TTC549 (cell line): ENCODE measurements at regions not wholly inside any gene's neighbourhood (a gene's known extent, or its start where the extent isn't known, plus 50 kb on each side); places are given as distances from the start of the nearest gene placed in this dataset.
"Not testable (repeated sequence)": the region's sequence is repeated elsewhere in the genome, so short reads cannot be mapped to it uniquely, and the experiment has no call there.

Experiments
- FAIRE-seq: peaks from 2 replicates; lab custom pipeline; 2012; peaks lifted over from hg19 to GRCh38; lab: Jason Lieb, UNC

DNA sequence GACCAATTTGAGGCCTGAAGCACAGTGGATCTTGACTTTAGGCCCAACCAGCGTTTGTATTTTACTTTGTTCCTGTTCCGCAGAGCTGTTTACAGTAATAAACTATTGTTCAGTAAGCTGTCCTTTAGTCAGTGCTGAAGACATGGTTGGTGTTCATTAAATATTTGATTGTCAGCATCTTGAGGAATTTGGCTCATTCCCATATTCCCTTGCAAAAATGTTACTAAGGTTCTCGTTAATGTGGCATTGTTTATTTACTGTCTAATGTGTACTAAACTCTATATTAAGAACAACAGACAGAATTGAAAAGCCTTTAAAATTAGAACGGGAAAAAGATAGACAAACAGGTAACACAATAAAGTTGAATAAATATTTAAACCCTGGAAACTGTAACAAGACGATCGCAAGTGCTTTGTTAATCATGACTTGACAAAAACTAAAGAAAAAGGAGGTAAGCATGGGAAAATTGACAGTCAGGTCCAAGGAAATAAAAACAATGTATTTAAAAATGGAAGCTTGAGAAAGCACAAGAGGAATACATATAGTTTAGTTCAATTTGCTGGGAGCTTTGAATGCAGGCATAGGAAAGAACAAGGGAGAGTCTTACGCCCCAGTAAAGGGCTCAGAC is 1060.8 kb upstream of the CRIM1 start:
- no peak for FAIRE-seq

DNA sequence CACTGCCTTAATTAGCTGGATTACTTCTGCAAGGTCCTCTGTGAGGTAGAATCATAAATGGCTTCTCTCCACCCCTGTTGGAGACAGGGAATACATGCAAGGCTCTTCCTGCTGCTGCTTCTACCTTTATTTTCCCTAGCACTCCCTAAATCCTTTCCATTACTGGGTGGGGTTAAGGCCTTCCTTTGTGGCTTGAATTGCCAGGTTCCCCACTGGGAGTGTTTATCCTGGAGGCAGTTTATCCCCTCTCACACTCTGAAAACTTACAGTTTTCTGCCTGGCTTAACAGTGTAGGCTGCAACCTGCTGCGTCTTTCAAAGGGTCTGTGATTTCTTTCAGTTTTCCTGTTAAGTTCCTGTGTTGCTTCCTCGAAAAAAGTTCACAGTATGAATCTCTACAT is 1062.3 kb upstream of the CRIM1 start:
- FAIRE-seq = no peak

DNA sequence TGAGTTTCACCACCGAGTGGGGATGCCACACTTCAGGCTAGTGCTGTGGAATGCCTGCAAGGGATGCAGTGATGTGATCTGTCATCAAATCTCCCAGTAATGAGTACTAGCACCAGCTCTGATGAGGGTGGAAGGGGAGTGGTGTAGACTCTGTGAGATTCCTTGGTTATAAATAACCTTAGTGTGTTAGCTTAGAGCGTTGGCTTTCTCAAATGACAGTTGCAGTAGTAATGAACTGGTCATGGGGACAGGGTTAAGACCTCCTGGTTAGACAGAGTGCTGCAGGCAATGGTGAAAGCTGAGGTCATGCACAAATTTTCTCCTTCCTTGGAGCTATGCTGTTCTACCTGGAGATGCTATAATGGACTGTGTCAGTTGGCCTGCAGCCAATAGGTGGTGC is 1063.4 kb upstream of the CRIM1 start:
- no peak for FAIRE-seq

GRCh38 chr2:35281702-35282101 is 1073.9 kb upstream of the CRIM1 start:
- FAIRE-seq = no peak

DNA sequence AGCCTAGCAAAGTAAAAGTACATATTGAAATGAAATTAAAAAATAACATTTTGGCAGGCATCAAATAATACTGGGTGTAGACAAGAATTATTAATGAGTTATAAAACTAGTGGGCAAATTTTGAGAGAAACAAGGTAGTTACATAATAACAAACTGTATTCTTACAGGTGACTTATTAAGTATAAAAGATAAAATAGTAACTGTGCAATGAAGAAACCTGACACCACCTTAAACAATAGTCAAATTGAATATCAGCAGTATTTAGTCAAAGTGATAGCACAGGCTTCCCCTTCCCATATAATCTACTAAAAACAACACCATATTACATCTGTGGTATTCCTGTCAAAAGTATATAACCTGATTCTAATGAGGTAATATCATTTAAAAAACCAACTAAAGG is 1099.8 kb upstream of the CRIM1 start:
- no peak for FAIRE-seq

- FAIRE-seq = no peak
Measured at GRCh38 chr2:35251156-35251555, 1104.4 kb upstream of the CRIM1 start.

DNA sequence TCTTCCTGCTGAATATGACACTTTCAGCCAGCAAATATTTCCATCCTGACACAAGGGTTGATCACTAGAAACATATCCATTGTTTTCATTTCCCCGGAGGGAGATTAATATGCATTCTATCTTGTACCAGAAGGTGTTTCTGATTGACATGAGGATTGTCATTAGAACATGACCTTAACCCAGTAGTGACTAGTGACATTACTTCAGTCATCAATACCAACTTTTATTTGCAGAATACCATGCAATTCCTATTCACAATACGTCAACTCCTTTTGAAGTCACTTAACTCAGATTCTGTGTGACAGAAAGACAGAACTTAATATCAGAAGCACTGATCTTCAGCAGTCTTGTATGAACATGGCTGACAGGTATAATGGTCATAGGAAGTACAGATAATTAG is 1108.9 kb upstream of the CRIM1 start:
- no peak for FAIRE-seq

GRCh38 chr2:35228584-35228983 is 1127.0 kb upstream of the CRIM1 start:
- no peak for FAIRE-seq

DNA sequence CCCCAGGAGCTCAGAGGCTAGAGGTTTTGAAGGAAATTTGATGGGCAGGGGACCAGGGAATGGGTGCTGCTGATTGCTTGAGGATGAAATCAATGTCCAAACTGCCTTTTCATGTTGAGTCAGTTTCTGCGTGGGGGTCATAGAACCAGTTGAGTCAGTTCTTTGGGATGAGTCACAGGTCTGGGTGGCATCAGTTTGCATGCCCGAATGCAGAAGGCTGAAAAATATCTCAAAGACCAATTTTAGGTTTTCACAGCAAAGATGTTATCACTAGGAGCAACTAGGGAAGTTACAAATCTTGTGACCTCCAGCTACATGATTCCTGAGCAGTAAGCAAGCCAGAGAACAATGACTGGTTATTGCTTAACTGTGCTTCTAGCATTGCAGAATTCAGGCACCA is 1135.1 kb upstream of the CRIM1 start:
- no peak for FAIRE-seq

- no peak for FAIRE-seq
Measured at GRCh38 chr2:35204881-35205280, 1150.7 kb upstream of the CRIM1 start.

DNA sequence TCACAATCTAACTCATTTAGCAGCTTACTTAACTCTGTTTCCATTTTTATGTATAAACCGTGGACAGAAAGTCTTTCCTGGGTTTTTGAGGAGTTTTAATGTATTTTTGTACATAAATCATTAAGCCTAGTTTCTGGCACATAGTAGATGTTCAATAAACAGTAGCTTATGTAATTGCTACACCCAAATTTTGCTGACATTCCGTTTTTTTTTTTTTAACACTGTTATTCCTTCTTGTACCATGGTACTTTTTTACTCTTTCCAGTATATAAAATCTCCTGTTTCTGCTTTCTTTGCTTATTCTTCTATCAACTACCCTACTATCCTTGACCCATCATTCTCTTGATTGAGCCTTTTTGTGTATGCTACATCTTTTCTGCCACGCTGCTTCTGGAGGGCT is 1151.3 kb upstream of the CRIM1 start:
- no peak for FAIRE-seq

DNA sequence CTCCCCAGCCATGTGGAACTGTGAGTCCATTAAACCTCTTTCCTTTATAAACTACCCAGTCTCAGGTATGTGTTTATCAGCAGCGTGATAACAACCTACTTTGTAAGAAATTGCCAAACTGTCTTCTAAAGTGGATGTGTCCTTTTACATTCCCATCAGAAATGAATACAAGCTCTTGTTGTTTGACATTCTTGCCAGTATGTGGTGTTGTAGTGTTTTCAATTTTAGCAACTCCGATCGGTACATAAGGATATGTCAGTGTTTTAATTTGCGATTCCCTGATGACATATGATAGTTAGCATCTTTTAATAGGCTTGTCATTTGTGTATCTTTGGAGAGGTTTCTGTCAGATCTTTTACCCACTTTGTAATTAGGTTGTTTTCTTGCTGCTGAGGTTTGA is 1156.3 kb upstream of the CRIM1 start:
- no peak for FAIRE-seq

GRCh38 chr2:35185861-35186412 is 1169.6 kb upstream of the CRIM1 start:
- FAIRE-seq = no peak

DNA sequence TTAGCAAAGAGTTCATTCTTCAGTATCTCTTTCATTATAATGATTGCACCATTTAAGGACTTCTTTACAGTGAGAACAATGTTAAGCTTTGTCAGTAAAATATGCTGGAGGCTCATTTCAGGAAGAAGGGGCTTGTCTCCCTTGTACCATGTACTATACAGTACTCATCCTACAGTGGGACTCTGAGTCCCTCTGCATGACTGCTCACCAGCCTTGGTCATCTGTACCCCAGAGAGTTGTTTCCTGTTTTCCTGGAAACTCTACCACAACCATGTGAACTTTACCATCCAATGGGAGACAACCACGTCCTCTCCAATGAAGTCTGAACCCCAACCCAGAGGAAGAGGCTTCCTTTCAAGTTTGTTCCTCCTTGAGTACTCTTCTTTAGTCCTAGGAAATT is 1171.1 kb upstream of the CRIM1 start:
- FAIRE-seq = no peak

- not testable (repeated sequence) for FAIRE-seq
Measured at GRCh38 chr2:35176726-35177125, 1178.9 kb upstream of the CRIM1 start.

- FAIRE-seq = no peak
Measured at GRCh38 chr2:35174845-35175244, 1180.7 kb upstream of the CRIM1 start.

DNA sequence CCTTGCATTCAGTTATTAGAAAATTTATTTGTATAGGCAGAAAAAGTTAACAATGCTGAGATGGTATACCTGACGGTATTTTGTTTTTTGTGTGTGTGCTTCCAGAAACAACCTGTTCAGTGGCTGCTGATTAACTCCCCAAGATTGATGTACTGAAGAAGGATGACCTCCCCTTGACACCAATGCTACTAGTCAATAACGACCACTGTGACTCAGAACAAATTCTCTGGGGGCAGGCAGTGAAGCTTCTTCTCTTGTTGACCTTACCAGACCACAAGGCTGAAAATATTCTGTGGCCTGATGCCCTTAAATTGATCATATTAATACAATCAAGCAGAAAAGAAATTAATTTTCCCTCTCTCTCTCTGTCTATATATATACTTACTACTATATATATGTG is 1182.9 kb upstream of the CRIM1 start:
- no peak for FAIRE-seq

GRCh38 chr2:35168351-35168750 is 1187.2 kb upstream of the CRIM1 start:
- FAIRE-seq = no peak

DNA sequence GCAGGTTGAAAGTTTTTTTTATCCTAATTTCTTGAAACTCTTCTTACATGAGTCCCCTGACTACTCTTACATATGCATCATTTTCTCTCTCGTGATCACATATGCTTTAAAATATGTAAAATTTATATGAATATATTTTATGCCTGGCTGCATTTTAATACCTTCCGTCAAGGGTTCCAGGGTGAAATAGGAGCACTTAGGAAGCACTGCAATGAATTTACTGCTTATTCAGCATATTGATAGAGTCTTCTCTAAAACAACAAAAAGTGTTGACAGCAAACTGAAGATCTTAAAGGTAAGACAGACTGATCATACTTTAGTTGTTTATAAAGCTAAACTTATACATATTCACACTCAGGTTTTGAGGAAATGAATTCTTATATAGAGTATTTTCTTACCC is 1191.6 kb upstream of the CRIM1 start:
- FAIRE-seq = no peak

- no peak for FAIRE-seq
Measured at GRCh38 chr2:35160871-35161270, 1194.7 kb upstream of the CRIM1 start.

- FAIRE-seq = no peak
Measured at GRCh38 chr2:35125871-35126270, 1229.7 kb upstream of the CRIM1 start.

DNA sequence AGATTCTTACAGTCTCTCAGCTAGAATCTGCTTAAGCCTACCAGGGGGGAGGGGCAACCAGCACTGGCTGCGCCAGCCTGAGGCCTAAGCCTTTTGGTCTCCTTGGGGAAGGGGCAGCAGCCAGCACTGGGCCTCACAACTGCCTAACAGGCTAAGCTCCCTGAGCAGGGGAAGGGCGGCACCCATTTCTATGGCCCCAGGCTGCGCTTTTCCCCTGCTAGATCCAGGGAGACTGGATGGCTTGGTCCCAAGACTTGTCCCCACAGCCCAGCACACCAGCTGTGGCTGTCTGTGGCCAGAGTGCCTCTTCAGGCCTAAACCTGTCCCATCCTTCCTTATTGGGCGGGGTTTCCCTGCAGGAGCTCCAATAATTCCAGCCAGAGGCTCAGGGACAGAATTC is 1230.3 kb upstream of the CRIM1 start:
- no peak for FAIRE-seq

GRCh38 chr2:35116151-35116550 is 1239.4 kb upstream of the CRIM1 start:
- FAIRE-seq = no peak

- FAIRE-seq = no peak
Measured at GRCh38 chr2:35114765-35115164, 1240.8 kb upstream of the CRIM1 start.

GRCh38 chr2:35112367-35112766 is 1243.2 kb upstream of the CRIM1 start:
- not testable (repeated sequence) for FAIRE-seq
